LNCAP (cell line): ENCODE measurements at regions not wholly inside any gene's neighbourhood (a gene's known extent, or its start where the extent isn't known, plus 50 kb on each side); places are given as distances from the start of the nearest gene placed in this dataset.

Experiments
- TF ChIP-seq, protein P1 (sequence below): fragments of 450-650 bp; IDR thresholded peaks from 2 replicates; pipeline ENCODE4 v1.5.1; 2017; ENCODE audit warnings: mild to moderate bottlenecking

DNA sequence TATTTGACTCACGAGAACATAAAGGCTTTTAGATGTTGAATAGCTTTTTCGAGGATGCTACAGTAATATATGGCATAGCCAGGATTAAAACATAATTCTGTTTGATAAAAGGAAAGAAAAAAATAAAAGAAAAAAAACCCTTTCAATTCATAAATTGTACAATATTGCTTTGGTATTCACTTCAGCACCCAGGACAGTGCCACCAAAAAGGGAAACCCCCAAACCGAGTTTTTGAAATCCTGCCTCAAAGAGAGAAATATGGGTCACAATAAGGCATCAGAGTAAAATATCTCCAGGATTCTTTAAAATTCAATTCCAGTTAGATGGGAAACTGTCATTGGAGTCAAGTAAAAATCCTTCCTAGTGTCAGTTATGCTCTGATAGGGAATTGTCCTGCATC, 551.2 kb upstream of the SEL1L start:
- TF ChIP-seq, protein P1, sequence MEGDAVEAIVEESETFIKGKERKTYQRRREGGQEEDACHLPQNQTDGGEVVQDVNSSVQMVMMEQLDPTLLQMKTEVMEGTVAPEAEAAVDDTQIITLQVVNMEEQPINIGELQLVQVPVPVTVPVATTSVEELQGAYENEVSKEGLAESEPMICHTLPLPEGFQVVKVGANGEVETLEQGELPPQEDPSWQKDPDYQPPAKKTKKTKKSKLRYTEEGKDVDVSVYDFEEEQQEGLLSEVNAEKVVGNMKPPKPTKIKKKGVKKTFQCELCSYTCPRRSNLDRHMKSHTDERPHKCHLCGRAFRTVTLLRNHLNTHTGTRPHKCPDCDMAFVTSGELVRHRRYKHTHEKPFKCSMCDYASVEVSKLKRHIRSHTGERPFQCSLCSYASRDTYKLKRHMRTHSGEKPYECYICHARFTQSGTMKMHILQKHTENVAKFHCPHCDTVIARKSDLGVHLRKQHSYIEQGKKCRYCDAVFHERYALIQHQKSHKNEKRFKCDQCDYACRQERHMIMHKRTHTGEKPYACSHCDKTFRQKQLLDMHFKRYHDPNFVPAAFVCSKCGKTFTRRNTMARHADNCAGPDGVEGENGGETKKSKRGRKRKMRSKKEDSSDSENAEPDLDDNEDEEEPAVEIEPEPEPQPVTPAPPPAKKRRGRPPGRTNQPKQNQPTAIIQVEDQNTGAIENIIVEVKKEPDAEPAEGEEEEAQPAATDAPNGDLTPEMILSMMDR, result no peak

DNA sequence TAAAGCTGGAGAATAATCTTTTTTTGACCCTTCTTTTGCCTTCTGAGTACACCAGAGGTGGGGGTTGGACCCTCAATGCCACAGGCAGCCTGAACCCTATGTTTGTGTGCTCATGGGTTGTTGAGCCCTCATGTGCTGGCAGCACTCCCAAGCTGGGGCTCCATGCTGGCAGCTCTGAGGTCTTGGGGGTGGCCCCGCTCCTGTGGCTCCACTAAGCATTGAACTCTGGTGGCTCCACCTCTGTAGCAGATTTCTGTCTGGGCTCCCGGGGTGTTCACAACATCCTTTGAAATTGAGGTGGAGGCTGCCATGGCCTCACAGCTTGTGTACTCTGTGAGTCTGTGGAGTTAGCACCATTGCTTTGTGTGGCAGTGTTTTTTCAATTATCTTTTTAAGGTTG, 557.4 kb upstream of the SEL1L start:
- TF ChIP-seq, protein P1, result no peak

DNA sequence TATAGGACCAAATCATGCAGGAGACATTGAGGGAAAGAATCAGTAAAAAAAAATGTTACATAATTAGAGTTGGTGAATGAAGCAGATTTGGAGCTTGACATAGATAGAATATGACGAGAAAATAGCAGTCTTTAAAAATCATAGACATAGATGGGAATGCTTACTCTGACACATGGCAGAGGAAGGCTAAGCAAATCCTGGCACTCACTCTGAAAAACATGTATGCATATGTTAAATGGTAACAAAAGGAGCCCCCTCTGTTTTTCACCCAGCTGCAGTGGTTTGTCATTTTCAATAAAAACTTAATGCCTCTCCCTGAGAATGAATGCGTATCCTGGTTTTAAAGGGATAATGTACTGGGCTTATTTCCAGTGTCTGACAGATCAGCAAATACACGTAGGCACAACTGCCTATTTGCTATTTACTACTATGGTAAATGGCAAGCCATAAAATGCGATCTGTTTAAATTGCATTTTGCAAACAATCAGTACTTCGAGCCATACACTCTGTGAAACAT, 561.2 kb upstream of the SEL1L start:
- TF ChIP-seq, protein P1, result no peak

DNA sequence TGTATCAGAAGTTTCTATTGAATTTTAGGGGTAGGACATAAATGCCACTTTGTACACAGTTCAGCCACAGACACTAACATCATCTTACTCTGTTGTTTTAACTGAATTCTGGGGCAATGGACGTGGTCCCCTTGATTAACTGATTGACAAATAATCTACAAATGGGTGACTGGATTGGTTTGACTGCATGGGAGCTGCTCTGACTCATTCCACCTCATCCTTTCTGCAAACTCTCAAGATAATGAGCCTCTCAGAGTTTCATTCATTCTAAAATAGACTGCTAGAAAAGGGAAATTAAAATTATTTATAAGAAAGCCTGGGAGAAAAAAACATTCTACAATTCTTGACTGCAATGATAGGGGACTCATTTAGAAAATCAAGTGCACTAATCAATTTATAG, 570.4 kb upstream of the SEL1L start:
- TF ChIP-seq, protein P1, result no peak

DNA sequence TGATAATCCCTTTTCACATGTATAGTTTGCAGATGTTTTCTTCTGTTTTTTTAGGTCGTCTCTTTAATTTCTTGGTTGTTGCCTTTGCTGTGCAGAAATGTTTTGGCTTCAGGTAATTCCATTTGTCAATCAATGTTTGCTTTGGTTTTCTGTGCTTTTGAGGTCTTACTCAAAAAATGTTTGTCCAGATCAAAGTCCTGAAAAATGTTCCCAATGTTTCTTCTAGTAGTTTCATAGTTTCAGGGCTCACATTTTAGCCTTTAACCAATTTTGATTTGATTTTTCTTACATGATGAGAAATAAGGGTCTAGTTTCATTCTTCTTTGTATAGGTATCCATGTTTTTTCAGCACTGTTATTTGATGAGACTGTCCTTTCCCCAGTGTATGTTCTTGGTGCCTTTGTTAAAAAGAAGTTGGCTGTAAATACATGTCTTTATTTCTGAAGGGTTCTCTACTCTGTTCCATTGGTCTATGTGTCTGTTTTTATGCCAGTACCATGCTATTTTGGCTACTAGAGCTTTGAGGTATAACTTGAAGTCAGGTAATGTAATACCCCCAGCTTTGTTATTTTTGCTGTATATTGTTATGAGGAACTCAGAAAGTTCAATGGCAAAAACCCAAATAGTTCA, 578.7 kb upstream of the SEL1L start:
- TF ChIP-seq, protein P1, result no peak

DNA sequence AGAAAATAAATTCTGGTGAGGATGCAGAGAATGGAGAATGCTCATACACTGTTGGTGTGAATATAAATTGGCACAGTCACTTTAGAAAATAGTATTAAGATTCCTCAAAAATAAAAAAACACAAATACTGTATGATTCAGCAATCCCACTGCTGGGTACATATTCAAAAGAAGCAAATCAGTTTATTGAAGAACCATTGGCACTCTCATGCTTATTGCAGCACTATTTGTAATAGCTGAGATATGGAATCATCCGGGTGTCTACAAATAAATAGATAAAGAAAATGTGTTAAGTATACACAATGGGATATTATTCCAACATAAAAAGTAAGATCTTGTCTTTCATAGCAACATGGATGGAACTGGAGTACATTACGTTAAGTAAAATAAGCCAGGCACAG, 579.4 kb upstream of the SEL1L start:
- TF ChIP-seq, protein P1, result no peak

DNA sequence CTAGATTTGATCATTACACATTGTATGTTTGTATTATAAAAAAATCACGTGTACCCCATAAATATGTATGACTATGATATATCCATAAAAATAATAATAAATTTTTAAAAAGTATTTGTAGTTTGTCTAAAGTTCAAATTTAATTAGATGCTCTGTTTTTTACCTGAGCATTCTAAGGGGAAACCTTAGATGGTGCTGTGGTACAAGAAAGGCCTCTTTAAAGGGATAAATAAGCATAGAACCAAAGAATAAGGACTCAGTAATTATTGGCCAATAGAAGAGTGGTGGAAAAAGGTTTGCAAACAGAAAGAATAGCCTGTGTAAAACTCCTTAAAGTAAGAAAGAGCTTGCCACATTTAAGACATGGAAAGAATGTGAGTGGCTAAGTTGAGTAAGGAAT, 580.1 kb upstream of the SEL1L start:
- TF ChIP-seq, protein P1, result no peak

DNA sequence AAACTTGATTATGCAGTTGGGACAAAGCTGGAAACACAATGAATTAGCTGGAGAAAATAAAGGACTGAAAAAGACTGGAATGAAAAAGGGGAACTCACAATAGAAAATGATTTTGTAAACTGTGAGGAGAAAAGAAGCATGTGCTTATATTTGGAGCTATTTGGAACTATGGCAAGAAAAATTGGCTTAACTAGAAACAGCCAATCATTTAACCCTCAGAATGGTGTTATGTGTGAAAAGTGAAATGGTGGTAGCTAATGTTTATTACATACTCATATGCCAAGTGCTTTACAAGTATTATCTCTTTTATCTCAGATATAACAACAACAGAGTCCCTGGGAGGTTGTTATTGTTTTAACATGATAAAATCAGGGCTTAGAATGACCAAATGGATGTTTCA, 583.1 kb upstream of the SEL1L start:
- TF ChIP-seq, protein P1, result no peak
